PC-3 (cell line): ENCODE measurements at regions not wholly inside any gene's neighbourhood (a gene's known extent, or its start where the extent isn't known, plus 50 kb on each side); places are given as distances from the start of the nearest gene placed in this dataset.
"Not testable (repeated sequence)": the region's sequence is repeated elsewhere in the genome, so short reads cannot be mapped to it uniquely, and the experiment has no call there.

Source experiments
- EZH2phosphoT487 ChIP-seq: fragments of 300-600 bp; sonication (generic); IDR thresholded peaks from 2 replicates; pipeline ENCODE4 v1.6.1; 2018; ENCODE audit warnings: mild to moderate bottlenecking, antibody characterized with exemption, low read length, borderline replicate concordance
- TF ChIP-seq, protein P1 (sequence below): fragments of 300-600 bp; sonication (generic); conservative IDR thresholded peaks from 2 replicates; pipeline ENCODE4 v1.5.1; 2017; ENCODE audit warnings: antibody characterized with exemption, low read depth, mild to moderate bottlenecking, low read length

DNA sequence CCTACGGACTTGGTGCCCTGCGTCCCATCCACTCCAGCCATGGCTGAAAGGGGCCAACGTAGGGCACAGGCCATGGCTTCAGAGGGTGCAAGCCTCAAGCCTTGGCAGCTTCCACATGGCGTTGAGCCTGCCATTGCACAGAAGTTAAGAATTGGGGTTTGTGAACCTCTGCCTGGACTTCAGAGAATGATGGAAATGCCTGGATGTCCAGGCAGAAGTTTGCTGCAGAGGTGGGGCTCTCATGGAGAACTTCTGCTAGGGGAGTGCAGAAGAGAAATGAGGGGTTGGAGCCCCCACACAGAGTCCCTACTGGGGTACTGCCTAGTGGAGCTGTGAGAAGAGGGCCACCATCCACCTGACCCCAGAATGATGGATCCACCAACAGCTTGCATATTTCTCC lies 462.9 kb upstream of the PCDH20 start:
- TF ChIP-seq, protein P1, sequence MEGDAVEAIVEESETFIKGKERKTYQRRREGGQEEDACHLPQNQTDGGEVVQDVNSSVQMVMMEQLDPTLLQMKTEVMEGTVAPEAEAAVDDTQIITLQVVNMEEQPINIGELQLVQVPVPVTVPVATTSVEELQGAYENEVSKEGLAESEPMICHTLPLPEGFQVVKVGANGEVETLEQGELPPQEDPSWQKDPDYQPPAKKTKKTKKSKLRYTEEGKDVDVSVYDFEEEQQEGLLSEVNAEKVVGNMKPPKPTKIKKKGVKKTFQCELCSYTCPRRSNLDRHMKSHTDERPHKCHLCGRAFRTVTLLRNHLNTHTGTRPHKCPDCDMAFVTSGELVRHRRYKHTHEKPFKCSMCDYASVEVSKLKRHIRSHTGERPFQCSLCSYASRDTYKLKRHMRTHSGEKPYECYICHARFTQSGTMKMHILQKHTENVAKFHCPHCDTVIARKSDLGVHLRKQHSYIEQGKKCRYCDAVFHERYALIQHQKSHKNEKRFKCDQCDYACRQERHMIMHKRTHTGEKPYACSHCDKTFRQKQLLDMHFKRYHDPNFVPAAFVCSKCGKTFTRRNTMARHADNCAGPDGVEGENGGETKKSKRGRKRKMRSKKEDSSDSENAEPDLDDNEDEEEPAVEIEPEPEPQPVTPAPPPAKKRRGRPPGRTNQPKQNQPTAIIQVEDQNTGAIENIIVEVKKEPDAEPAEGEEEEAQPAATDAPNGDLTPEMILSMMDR = not testable (repeated sequence)
- not testable (repeated sequence) for TF ChIP-seq EZH2phosphoT487
